ENCODE measurements at regions not wholly inside any gene's neighbourhood (a gene's known extent, or its start where the extent isn't known, plus 50 kb on each side); places are given as distances from the start of the nearest gene placed in this dataset.

GRCh38 chr6:1027109-1027794, 284.6 kb upstream of the FOXQ1 start:
- H4K20me1 ChIP-seq (ENCODE audit: insufficient read depth): no peaks in the 10 kb centered on the region
- no peaks in the 10 kb centered on the region for H3K27me3 ChIP-seq (ENCODE audit: insufficient read depth, low read length)
- H3K27ac ChIP-seq (ENCODE audit: low read depth, low read length): no peak overlapping the region
- TF ChIP-seq SP1 (IDR thresholded peaks at IDR 0.05; ENCODE audit: low read depth) (peak; percentile 53), FOSL1 (IDR thresholded peaks at IDR 0.05; ENCODE audit: low read depth) (peak; percentile 84), ZFX (IDR thresholded peaks at IDR 0.05) (no peak), MAX (IDR thresholded peaks at IDR 0.05) (peak; percentile 51; the same call in 1 of the 2 replicates), JUND (IDR thresholded peaks at IDR 0.05) (peak; percentile 44)
- TF ChIP-seq, protein P1, sequence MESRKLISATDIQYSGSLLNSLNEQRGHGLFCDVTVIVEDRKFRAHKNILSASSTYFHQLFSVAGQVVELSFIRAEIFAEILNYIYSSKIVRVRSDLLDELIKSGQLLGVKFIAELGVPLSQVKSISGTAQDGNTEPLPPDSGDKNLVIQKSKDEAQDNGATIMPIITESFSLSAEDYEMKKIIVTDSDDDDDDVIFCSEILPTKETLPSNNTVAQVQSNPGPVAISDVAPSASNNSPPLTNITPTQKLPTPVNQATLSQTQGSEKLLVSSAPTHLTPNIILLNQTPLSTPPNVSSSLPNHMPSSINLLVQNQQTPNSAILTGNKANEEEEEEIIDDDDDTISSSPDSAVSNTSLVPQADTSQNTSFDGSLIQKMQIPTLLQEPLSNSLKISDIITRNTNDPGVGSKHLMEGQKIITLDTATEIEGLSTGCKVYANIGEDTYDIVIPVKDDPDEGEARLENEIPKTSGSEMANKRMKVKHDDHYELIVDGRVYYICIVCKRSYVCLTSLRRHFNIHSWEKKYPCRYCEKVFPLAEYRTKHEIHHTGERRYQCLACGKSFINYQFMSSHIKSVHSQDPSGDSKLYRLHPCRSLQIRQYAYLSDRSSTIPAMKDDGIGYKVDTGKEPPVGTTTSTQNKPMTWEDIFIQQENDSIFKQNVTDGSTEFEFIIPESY (IDR thresholded peaks at IDR 0.05; ENCODE audit: extremely low read depth, insufficient replicate concordance, low read length): no peak
- H3K4me2 ChIP-seq (ENCODE audit: low read length): peak overlapping the region; percentile 36
- POLR2A ChIA-PET: no interaction called here
- H3K36me3 ChIP-seq (ENCODE audit: control insufficient read depth in 1 of 2, insufficient read depth in 2 of 2, low read length in 2 of 2): no peaks in the 10 kb centered on the region
- peak; percentile 33 for DNase-seq (ENCODE audit: low read depth, low spot score)
- no peaks in the 10 kb centered on the region for H3K9me2 ChIP-seq (ENCODE audit: insufficient read depth)
- no peaks in the 10 kb centered on the region for H3K9me3 ChIP-seq (ENCODE audit: control insufficient read depth in 1 of 2, insufficient read depth in 1 of 2, low read depth in 1 of 2, low read length in 2 of 2)
- intact Hi-C loops (cut with micrococcal nuclease): no loop called here
- no peak overlapping the region for H2AFZ ChIP-seq (ENCODE audit: low read depth, low read length, poor library complexity, severe bottlenecking)
- no TSS peak for BruUV-seq (replicated peaks)
- peak; percentile 78 for ATAC-seq
- CTCF ChIA-PET: no interaction called here
- H3K4me3 ChIP-seq (replicated peaks in 1 of 2; ENCODE audit: low read depth in 1 of 2, low read length in 2 of 2): no peak overlapping the region
- H3K79me2 ChIP-seq (ENCODE audit: insufficient read depth, low read length): no peaks in the 10 kb centered on the region
- RAD21 ChIA-PET (ENCODE audit: low non-redundant PET in 1 of 2, low total read pairs in 2 of 2, uncharacterized antibody in 2 of 2, unreplicated experiment in 2 of 2): no interaction called here
- H3K9ac ChIP-seq (ENCODE audit: low read length): no peak overlapping the region
- peaks cover 13 to 16% of the 10 kb centered on the region in 2 experiments; a peak in 3 of 4 replicates for H3K4me1 ChIP-seq (ENCODE audit: control insufficient read depth in 1 of 2, insufficient read depth in 2 of 2, low read length in 2 of 2)

DNA sequence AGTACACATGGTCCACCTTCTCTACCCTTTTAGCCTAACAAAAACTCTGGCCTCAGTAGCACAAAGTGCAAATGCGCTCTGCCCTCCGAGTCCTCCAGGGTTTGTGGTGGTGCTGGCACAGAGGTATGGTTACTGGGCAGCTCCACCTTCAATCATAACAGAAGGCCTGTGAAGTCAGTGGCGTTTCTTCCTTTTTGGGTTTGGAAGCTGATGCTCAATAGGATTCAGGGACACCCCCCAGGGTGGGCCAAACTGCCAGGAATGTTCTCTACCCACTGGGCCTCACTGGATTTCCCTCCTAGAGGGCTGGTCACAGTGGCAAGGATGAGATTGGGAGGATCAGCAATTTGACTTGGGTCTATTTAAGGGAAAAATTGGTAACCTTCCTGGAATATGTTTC, 286.1 kb upstream of the FOXQ1 start:
- Histone ChIP-seq H3K4me1 (ENCODE audit: control insufficient read depth in 1 of 2, insufficient read depth in 2 of 2, low read length in 2 of 2) (peaks cover 13 to 16% of the 10 kb centered on the region in 2 experiments; a peak in 3 of 4 replicates), H3K27me3 (ENCODE audit: insufficient read depth, low read length) (no peaks in the 10 kb centered on the region), H3K9ac (ENCODE audit: low read length) (no peak overlapping the region), H3K9me3 (ENCODE audit: control insufficient read depth in 1 of 2, insufficient read depth in 1 of 2, low read depth in 1 of 2, low read length in 2 of 2) (no peaks in the 10 kb centered on the region), H3K36me3 (ENCODE audit: control insufficient read depth in 1 of 2, insufficient read depth in 2 of 2, low read length in 2 of 2) (no peaks in the 10 kb centered on the region), H3K4me3 (replicated peaks in 1 of 2; ENCODE audit: low read depth in 1 of 2, low read length in 2 of 2) (no peak overlapping the region), H3K27ac (ENCODE audit: low read depth, low read length) (no peak overlapping the region), H3K4me2 (ENCODE audit: low read length) (no peak overlapping the region), H3K9me2 (ENCODE audit: insufficient read depth) (no peaks in the 10 kb centered on the region), H2AFZ (ENCODE audit: low read depth, low read length, poor library complexity, severe bottlenecking) (no peak overlapping the region), H3K79me2 (ENCODE audit: insufficient read depth, low read length) (no peaks in the 10 kb centered on the region), H4K20me1 (ENCODE audit: insufficient read depth) (no peaks in the 10 kb centered on the region)
- no TSS peak for BruUV-seq (replicated peaks)
- ChIA-PET POLR2A (no interaction called here), RAD21 (ENCODE audit: low non-redundant PET in 1 of 2, low total read pairs in 2 of 2, uncharacterized antibody in 2 of 2, unreplicated experiment in 2 of 2) (no interaction called here), CTCF (no interaction called here)
- intact Hi-C loops (cut with micrococcal nuclease): no loop called here
- ATAC-seq: no peak
- no peak for DNase-seq (ENCODE audit: low read depth, low spot score)
- TF ChIP-seq YY1 (IDR thresholded peaks at IDR 0.05; ENCODE audit: extremely low read depth, insufficient replicate concordance, low read depth, low read length) (no peak), FOSL1 (IDR thresholded peaks at IDR 0.05; ENCODE audit: low read depth) (no peak), ELF1 (IDR thresholded peaks at IDR 0.05; ENCODE audit: borderline replicate concordance, low read depth) (no peak), EZH2phosphoT487 (IDR thresholded peaks at IDR 0.05; ENCODE audit: borderline replicate concordance) (no peak), EGR1 (IDR thresholded peaks at IDR 0.05; ENCODE audit: low read depth) (no peak), CEBPB (IDR thresholded peaks at IDR 0.05; ENCODE audit: low read depth) (no peak), SIN3A (IDR thresholded peaks at IDR 0.05; ENCODE audit: low read depth) (no peak), ZNF274 (IDR thresholded peaks at IDR 0.05; ENCODE audit: low read depth, low read length) (no peak), SRF (IDR thresholded peaks at IDR 0.05; ENCODE audit: low read depth) (no peak), POLR2AphosphoS5 (IDR thresholded peaks at IDR 0.05; ENCODE audit: low read depth, low read length) (no peak)
- TF ChIP-seq, protein P2, sequence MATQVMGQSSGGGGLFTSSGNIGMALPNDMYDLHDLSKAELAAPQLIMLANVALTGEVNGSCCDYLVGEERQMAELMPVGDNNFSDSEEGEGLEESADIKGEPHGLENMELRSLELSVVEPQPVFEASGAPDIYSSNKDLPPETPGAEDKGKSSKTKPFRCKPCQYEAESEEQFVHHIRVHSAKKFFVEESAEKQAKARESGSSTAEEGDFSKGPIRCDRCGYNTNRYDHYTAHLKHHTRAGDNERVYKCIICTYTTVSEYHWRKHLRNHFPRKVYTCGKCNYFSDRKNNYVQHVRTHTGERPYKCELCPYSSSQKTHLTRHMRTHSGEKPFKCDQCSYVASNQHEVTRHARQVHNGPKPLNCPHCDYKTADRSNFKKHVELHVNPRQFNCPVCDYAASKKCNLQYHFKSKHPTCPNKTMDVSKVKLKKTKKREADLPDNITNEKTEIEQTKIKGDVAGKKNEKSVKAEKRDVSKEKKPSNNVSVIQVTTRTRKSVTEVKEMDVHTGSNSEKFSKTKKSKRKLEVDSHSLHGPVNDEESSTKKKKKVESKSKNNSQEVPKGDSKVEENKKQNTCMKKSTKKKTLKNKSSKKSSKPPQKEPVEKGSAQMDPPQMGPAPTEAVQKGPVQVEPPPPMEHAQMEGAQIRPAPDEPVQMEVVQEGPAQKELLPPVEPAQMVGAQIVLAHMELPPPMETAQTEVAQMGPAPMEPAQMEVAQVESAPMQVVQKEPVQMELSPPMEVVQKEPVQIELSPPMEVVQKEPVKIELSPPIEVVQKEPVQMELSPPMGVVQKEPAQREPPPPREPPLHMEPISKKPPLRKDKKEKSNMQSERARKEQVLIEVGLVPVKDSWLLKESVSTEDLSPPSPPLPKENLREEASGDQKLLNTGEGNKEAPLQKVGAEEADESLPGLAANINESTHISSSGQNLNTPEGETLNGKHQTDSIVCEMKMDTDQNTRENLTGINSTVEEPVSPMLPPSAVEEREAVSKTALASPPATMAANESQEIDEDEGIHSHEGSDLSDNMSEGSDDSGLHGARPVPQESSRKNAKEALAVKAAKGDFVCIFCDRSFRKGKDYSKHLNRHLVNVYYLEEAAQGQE (IDR thresholded peaks at IDR 0.05; ENCODE audit: low read depth): no peak
